GM18870 (cell line): ENCODE measurements at regions not wholly inside any gene's neighbourhood (a gene's known extent, or its start where the extent isn't known, plus 50 kb on each side); places are given as distances from the start of the nearest gene placed in this dataset.

Experiments
- ATAC-seq: cut with Tn5 transposase; IDR thresholded peaks from one replicate; pipeline ENCODE4 v1.9.1; 2021; ENCODE audit warnings: moderate library complexity; ENCODE audit not compliant: unreplicated experiment

DNA sequence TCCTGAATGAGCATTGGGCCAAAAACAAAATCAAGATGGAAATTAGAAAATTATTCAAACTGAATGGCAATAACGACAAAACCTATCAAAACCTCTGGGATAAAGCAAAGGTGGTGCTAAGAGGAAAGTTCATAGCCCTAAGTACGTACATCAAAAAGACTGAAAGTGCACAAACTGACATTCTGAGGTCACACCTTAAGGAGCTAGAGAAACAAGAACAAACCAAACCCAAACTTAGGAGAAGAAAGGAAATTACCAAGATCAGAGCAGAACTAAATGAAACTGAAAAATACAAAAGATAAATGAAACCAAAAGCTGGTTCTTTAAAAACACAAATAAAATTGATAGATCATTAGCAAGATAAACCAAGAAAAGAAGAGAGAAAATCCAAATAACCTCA is 1543.5 kb upstream of the ACVR2A start:
- no peak for ATAC-seq

DNA sequence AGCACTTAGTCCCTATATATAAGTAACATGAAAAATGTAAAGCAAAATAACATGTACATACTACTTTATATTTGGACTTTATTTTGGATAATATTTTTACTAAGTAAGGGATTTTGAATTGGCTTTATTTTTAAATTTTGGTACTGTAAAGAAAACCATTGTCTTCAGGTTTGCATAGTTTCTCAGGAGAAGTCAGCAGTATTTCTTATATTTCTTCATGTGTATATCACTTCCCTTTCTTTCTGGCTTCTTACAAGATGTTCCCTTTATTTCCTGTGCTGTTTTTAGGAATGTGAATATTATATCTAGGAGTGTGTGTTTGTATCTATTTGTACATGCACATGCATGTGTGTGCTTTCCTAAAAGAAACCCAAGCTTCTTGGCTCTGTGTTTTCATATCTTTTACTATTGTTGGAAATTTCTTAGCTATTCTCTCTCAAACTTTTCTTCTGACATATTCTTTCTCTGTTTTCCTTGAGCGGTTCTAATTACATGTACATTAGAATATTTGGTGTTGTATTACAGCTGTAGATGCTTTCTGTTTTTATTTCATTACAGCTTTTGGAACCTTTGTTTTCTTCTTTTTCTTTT is 1549.7 kb upstream of the ACVR2A start:
- no peak for ATAC-seq

- no peak for ATAC-seq
These were observed 1557.5 kb upstream of the ACVR2A start for GRCh38 chr2:146287281-146287680.

DNA sequence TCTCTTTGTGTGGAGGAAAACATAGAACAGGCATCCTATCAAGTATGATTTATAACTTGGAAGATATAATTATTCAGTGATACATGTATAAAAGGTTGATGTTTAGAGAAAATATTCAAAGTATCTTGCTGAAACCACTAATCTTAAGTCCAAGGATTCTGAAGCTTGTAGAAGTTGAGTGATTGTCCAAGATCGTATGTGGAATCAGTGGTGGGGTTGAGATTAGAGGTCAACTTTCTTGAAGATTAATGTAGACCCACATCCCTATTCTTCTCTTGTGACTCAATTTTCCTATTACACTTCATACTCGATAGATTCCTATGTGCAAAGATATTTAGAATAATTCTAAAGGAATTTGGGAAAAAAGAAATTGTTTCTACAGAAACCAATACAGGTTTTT is 1565.9 kb upstream of the ACVR2A start:
- no peak for ATAC-seq

DNA sequence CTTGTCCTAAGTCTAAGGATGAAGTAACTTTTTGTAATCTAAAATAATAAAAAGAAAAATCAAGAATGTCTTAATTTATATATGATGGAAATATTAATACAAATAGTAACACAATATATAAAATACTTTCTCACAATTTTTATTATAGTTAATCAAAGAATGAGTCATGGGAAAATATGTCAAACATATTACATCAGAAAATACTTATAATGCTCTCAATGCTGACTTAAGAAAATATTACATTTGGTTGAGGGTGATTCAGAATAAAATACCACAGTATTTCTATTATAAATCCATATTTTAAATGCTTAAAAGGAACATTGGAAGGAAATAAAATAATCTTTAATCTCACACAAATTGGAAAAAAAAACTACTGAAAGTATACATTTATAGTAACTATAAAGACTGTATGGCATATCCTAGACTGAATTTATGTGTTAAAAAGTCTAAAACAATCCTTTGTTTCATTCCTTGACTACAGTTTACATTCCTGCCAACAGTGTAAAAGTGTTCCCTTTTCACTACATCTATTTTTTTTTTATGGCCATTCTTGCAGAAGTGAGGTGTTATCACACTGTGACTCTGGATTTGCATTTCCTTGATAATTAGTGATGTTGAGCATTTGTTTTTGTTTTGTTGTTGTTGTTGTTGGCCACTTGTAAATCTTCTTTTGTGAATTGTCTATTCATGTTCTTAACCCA is 1573.5 kb upstream of the ACVR2A start:
- no peak for ATAC-seq

DNA sequence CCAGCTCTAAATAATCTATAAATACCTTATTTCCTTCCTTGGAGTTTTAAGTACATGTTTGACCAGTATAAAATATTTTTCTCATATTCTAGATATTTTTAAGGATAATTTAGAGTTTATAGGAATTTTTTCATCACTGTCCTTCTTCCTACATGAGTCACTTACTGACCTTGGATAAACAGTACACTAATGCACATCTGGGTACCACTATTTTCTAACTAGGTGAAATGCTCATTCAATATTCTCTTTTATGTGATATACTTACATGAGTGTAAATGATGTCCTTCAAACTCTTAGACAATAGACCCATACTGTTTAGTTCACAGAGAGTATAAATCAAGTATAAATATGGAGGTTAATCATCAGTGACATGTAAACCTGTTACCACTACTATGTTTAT is 1574.2 kb upstream of the ACVR2A start:
- ATAC-seq: no peak

GRCh38 chr2:146267093-146267492 is 1577.7 kb upstream of the ACVR2A start:
- ATAC-seq: no peak

- ATAC-seq: no peak
These were observed 1579.2 kb upstream of the ACVR2A start for GRCh38 chr2:146265656-146266055.

- ATAC-seq: no peak
These were observed 1582.2 kb upstream of the ACVR2A start for GRCh38 chr2:146262606-146263005.

- ATAC-seq: no peak
These were observed 1584.3 kb upstream of the ACVR2A start for GRCh38 chr2:146260551-146260950.

GRCh38 chr2:146259816-146260215 is 1585.0 kb upstream of the ACVR2A start:
- no peak for ATAC-seq

GRCh38 chr2:146258071-146258470 is 1586.8 kb upstream of the ACVR2A start:
- no peak for ATAC-seq

DNA sequence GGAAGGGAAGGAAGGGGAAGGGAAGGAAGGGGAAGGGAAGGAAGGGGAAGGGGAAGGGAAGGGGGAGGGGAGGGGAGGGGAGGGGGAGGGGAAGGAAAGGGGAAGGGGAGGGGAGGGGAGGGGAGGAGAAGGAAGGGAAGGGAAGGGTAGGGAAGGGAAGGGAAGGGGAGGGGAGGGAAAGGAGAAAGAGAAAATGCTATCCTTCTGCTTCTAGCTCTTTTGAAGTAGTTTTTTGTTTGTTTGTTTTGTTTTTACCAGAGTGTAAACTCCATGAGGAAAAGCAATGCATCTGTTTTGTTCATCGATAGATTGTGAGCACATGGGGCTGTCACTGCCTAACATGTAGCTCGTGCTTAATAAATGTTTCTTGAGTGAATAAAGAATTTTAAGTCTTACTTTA is 1592.7 kb upstream of the ACVR2A start:
- ATAC-seq: no peak

- no peak for ATAC-seq
These were observed 1593.5 kb upstream of the ACVR2A start for GRCh38 chr2:146251328-146251727.

DNA sequence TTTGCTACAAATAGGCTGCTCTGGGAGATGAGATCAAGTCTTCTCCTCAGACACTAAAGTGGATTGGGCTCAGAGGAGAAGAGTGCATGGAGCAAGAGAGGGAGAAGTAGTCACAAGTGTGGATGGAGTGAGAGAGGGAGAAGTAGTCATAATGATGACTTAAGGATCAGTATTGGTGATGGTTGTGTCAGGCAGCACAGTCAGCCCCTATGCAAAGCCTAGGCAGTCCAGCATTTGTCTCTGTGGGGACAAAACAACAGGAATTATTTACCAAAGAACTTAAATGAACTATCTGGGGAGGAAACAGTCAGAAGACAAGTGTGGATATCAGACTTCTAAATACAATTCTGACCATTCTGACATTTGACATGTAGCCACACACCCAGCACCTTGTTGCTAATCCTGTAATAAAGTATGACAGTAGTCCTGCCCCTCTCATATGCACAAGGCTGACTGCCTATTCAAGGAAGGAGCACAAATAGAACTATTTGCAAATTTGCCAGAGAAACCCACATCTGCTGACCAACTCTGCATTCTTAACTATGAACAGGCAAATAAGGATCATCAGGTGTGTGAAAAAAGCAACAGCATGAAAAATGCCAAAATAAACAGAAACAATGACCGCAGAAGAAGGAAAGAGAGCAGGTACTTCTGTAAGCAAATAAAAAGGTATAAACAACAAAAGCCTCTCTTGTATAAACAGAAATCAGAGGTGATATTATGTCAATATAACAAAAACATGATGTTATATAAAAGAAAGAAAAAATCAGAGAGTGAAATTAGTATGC is 1597.9 kb upstream of the ACVR2A start:
- no peak for ATAC-seq

DNA sequence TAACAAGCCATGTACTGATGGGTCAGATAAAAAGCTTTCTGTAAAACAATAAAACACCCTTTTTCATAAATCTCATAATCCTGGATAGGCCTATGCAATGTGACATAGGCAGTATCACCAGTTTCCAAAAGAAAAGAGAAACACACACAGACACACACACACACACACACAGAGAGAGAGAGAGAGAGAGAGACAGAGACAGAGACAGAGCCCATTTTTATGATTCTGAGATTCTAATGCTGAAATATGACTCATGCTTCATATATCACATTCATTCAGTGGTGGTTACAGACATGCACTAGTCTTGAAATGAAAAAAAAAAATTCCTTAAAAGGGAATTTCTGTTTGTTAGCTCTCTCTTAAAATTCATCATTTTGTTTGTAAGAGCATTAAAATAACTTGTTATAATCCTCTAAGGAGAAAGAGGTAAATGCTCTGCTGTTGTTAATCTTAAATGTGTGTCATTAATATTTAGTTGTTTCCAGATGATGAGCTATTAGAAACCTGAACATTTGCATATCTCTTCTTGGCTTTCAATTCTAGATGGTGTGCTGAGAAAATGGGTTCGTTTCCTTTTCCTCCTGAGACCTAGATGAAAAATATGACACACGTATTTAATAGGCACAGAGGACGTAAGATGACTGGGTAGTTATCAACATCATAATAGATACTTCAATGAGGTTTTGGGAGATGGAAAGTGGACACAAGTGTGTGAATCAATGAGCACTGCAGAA is 1598.7 kb upstream of the ACVR2A start:
- ATAC-seq: no peak

DNA sequence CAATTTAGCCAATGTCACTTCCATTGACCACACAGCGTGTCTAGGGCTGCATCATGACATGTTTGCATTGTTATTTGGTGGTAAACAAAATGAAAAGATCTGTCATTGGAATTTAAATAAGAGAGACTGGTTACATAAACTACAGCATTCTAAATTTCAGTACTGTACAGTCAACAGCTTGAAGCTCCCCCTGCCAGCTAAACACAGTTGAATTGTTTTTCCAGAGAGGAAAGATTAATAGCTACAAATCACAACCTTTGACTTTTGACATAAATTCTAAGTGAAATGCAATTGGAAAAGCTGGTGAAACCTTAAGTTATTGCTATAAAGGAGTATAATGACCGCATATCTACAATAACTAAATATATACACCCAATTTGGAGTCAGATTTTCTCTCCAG is 1600.0 kb upstream of the ACVR2A start:
- ATAC-seq: no peak

DNA sequence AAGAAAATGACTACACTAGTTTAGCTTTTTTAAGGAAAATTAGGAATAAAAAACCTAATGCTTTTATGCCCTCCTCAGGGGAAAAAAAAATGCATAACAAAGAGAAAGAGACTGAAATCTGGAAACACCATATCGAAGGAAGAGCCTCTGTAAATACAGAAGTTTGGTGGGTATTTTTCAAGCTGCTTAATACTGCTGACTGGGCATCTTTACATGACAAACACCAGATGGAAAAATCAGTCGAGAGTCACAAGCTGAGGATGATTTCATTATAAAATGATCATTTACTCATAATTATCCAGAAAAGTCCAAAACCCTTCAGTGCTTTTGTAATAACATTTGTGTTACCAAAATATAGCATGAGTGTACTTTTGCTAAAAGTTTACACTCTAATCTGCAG is 1600.7 kb upstream of the ACVR2A start:
- no peak for ATAC-seq

DNA sequence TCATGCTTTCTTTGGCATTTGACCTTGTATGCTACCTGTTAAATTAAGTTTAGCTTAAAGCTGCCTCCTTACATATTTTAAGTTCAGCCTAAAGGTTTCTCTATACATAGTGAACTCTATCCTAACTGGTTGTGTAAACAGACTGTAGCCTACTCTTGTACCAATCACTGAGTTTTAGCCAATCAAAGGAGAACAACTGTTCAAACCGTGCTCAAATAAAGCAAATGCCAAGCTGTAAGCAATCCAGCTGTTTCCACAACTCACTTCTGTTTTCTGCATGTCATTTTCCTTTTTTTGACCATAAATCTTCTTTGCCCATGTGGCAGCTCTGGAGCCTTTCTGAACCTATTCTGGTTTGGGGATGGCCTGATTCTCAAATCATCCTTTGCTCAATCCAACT is 1603.8 kb upstream of the ACVR2A start:
- ATAC-seq: no peak

DNA sequence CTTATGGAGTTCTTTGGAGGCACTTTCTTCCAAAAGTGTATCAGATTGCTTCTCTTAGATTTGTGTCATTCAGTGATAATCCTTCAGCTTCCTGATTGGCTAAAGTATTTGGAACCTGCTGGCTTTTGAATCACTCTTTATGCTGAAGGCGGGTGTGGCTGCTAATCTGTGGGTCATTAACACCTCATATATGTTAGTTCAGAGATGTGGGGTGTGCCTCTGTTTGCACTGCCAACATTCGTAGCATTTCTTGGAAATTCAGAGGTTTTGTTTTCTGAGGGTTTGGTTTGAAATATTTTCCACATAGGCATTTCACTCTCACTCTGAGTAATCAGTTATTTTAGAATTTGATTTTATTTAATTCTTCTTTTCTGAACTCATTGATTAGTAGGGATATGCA is 1604.4 kb upstream of the ACVR2A start:
- no peak for ATAC-seq

GRCh38 chr2:146239392-146240135 is 1605.3 kb upstream of the ACVR2A start:
- no peak for ATAC-seq
